Umbilical cord (tissue), 1 donor: ENCODE measurements at regions not wholly inside any gene's neighbourhood (a gene's known extent, or its start where the extent isn't known, plus 50 kb on each side); places are given as distances from the start of the nearest gene placed in this dataset.
"Not testable (repeated sequence)": the region's sequence is repeated elsewhere in the genome, so short reads cannot be mapped to it uniquely, and the experiment has no call there.

ENCODE experiments used
- DNase-seq: peaks from one replicate; pipeline ENCODE4 v3.0.0-alpha.2; 2015; ENCODE audit warnings: low spot score

GRCh38 chr17:34740565-34741520 is 161.5 kb downstream of the TMEM132E start:
- no peak for DNase-seq

- no peak for DNase-seq
These were observed 160.0 kb downstream of the TMEM132E start for GRCh38 chr17:34739386-34739785.

GRCh38 chr17:34737673-34738072 is 158.3 kb downstream of the TMEM132E start:
- DNase-seq, result not testable (repeated sequence)

GRCh38 chr17:34736611-34737010 is 157.2 kb downstream of the TMEM132E start:
- no peak for DNase-seq

- no peak for DNase-seq
These were observed 154.0 kb downstream of the TMEM132E start for GRCh38 chr17:34733333-34733732.

GRCh38 chr17:34730816-34731215 is 151.4 kb downstream of the TMEM132E start:
- DNase-seq, result no peak

- DNase-seq, result no peak
These were observed 149.5 kb downstream of the TMEM132E start for GRCh38 chr17:34728771-34729310.

- DNase-seq, result no peak
These were observed 148.2 kb downstream of the TMEM132E start for GRCh38 chr17:34727601-34728000.

GRCh38 chr17:34726536-34727384 is 147.4 kb downstream of the TMEM132E start:
- no peak for DNase-seq

- DNase-seq, result no peak
These were observed 146.3 kb downstream of the TMEM132E start for GRCh38 chr17:34725725-34726124.

- DNase-seq, result no peak
These were observed 145.6 kb downstream of the TMEM132E start for GRCh38 chr17:34725008-34725407.

- DNase-seq, result no peak
These were observed 144.5 kb downstream of the TMEM132E start for GRCh38 chr17:34723875-34724274.

- DNase-seq, result no peak
These were observed 141.9 kb downstream of the TMEM132E start for GRCh38 chr17:34721326-34721725.

- no peak for DNase-seq
These were observed 141.4 kb downstream of the TMEM132E start for GRCh38 chr17:34720760-34721159.

- no peak for DNase-seq
These were observed 140.2 kb downstream of the TMEM132E start for GRCh38 chr17:34719569-34719968.

- no peak for DNase-seq
These were observed 137.7 kb downstream of the TMEM132E start for GRCh38 chr17:34717092-34717491.

GRCh38 chr17:34716291-34716690 is 136.9 kb downstream of the TMEM132E start:
- no peak for DNase-seq

GRCh38 chr17:34715504-34715903 is 136.1 kb downstream of the TMEM132E start:
- DNase-seq, result no peak

- no peak for DNase-seq
These were observed 135.4 kb downstream of the TMEM132E start for GRCh38 chr17:34714475-34715410.

GRCh38 chr17:34713687-34714086 is 134.3 kb downstream of the TMEM132E start:
- DNase-seq, result no peak
